ENCODE measurements at regions not wholly inside any gene's neighbourhood (a gene's known extent, or its start where the extent isn't known, plus 50 kb on each side); places are given as distances from the start of the nearest gene placed in this dataset.

DNA sequence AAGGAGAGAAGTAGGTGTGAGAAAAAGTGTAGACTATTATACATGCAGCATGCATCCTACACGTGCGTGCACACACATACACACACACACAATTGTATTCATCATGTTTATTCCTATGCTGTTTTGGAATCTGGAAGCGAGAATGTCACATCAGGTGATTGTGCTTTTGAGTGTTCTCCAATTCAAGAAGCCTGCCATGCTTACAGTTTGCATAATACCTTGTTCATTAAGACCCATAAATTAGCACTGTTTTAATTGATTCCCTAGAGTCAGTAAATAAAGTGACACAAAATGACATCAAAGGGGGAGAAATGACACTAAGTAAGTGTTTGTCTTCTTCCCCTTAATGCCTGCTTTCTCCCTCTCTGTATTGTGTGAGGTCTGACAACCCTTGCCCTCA is 336.1 kb upstream of the IGFBP7 start:
- DNase-seq = no peak

DNA sequence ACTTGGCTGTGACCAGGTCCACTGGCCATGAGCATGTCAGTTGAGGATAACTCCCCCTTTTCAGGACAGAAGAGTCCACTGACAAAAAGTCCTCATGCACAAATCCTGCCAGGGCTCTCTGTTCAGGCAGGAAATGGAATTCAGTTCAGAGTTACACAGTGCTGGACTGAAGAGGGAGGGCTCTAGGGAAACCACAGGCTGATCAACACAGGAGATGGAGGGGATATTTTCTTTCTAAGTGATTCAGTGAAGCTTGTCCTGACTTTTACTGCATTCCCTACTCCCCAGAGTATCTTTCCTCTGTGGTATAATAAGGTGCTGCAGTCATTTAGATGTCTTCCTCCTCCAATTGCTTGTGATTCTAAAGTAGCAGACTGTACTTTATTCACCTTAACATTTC is 335.5 kb upstream of the IGFBP7 start:
- DNase-seq = no peak

DNA sequence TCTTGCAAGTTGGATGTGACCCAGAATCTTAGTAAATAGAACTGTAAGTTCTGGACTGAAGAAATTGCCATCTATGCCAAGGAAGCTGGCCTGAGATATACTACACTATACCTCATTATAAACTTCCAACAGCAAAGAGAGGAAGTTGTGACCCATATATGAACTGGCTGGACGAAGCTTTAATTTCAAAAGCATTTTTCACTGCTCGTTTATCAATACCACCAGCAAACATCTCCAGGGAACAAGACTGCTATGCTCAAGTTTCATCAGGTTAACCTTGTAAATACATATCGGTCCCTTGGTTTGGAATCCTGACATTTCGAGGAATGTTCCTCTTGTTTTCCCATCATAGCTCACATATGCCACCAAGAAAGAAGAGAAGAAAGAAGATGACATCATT is 334.5 kb upstream of the IGFBP7 start:
- DNase-seq = no peak

DNA sequence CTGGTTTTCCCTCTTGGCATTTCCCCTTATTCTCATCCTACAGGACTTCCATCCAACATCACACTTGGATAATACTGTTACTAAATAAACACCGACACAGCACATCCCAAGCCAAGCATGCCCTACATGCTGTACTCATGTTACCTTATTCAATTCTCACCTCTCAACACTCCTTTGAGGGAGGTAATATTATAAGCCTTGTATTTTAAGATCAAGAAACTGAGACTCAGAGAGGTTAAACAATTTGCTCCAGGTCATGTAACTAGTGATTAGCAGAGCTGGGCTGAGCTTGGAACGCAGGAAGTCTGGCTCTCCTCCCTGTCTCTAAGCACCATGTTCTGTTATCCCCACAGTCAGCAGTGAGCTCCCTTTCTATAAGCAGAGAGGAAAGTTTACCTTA is 333.6 kb upstream of the IGFBP7 start:
- no peak for DNase-seq

DNA sequence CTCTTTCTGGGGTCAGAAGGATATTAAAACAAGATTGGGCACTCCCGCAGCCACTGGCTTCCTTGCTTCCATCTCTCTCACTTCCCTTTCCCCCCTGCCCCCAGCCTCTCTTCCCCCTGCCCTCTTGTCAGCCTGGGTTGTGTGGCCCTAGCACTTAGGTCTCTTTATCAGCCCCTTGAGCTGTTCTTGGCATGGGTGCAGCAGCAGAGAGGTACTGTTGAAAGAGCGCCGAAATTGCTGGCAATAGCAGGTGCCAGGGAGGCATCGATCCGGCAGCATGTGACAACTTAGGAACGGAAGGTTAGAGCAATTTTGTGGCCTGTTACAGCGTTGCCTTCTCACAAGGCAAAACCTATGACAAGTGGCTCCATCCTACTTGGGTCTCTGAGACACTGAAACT is 333.1 kb upstream of the IGFBP7 start:
- DNase-seq = no peak

DNA sequence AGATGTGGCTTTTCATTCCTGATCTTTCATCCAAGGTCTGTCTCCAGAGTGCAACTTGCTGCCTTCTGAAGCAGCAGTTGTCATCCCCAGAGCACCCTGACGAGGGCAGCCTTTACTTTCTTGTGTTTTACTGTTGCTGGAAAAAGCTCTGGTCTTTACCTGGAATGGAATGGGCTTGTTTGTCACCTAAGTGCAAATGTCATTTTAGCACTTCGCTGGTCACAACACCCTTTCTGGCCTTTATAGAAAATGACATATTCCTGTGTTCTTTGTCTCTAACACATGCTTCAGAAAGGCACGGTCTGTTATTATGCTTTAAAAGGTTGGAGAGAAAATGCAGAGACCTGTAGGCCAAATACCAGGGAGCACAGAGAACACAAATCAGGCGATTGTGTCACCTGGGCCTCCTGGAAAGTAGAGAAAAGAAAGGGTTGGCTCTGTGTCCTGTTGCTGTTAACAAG is 332.7 kb upstream of the IGFBP7 start:
- DNase-seq = no peak

DNA sequence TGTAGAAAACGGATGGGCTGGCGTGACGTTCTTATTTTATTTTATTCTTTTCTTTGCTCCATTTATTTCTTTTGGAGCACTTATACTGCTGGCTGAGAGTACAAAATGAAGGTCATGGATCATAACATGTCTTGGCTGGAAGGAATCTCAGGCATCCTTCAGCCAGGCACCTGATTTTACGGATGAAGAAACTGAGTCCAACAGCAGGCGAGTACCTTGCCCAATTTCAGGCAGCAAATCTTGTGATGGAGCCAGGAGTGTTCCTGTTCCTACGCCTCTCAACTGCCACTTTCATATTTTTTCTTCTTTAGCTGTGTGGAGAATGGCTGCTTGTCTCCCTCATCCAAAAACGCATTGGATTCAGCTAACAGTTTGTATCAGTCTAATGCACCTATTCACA is 332.1 kb upstream of the IGFBP7 start:
- DNase-seq = no peak

DNA sequence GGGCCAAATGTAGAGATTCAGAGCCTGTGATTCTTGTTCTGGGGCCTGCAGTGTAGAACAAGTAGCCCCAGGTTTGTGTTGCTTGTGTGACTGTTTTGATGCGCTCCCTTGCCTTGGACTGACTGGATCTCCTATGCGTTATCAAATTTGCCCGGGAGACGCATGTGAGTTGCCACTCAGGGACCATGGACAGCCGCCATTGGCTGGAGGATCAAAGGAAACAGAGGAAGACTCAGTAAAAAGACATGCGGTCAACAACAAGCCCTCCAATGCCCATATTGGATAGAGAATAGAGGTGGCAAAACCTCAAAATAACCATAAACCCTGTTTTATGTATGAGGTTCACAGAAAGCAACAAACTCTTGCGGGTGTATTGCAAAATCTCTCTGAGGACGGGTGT is 327.5 kb upstream of the IGFBP7 start:
- DNase-seq = no peak

DNA sequence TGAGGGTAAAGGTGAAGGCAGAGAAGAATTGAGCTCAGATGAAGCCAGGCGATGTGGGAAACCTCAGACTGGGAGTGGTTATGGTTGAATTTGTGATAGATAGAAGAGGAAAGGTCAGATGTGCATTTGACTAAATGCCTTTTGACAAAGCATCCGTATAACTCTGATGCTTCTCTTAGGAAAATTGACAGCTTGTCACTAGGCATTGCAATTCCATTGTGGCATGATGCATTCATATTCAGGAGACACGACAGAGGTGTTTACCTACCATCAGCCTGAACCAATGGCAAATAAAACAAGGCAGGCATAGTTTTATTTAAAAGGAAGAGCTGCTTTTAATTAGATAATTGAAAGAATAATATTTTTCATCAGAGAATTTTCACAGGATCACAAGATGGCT is 325.1 kb upstream of the IGFBP7 start:
- DNase-seq = no peak

DNA sequence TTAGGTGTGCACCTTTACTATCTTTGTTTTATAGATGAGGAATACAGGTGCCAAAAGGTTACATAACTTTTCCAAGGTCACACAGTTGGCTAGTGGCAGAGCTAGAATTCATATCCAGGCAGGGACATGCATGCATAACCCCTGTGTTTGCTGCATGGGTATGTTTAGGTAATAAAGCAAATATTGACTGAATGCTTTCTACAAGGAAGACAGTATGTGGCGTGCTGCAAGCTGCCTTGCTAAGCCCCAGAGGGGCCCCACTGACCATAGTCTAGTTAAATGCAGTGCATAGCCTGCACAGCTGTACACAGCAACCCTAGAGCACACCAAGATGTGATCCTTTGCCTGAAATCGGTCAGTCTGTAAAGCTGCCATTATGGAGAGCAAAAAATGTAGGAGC is 320.5 kb upstream of the IGFBP7 start:
- no peak for DNase-seq

DNA sequence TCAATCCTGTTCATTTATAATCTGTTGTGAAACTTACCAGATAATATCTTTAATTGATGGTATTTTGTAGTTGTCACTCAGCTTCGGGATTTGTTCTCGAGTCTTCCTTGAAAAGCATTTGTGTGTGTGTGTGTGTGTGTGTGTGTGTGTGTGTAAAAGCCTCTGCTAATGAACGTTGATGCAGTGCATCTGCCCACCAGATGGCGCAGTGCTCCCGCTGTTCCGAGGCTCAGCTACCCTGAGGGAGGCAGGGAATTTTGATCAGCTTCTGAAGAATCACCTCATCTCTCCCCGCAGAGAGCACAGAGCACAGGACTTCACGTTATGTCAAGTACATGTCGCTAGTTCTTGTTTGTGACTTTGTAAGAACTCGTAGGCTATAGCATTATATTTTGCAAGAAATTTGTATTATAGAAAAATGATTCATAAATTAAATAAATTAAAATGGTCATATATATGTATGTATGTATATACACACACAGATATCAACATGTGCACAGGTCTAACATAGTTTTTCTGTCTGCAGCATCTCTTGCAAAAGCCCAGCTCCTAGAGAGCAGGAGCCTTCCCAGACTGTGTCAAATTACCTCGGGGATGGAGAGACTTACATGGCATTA is 316.7 kb upstream of the IGFBP7 start:
- no peak for DNase-seq

DNA sequence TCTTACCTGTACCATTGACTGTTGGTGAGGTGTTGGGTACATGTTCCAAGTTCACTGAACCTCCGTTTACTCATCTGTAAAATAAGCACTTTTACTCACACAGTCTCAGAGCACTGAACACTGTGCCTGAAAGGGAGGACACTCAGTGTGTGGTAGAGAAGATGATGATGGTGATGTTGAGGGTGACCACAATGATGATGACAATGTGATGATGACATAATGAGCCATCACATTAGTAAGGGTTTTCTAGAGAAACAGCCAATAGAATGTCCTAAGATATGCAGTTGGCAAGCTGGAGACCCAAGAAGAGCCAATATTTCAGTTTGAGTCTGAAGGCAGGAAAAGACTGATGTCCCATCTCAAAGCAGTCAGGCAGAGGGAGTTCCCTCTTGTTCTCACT is 315.4 kb upstream of the IGFBP7 start:
- DNase-seq = no peak

DNA sequence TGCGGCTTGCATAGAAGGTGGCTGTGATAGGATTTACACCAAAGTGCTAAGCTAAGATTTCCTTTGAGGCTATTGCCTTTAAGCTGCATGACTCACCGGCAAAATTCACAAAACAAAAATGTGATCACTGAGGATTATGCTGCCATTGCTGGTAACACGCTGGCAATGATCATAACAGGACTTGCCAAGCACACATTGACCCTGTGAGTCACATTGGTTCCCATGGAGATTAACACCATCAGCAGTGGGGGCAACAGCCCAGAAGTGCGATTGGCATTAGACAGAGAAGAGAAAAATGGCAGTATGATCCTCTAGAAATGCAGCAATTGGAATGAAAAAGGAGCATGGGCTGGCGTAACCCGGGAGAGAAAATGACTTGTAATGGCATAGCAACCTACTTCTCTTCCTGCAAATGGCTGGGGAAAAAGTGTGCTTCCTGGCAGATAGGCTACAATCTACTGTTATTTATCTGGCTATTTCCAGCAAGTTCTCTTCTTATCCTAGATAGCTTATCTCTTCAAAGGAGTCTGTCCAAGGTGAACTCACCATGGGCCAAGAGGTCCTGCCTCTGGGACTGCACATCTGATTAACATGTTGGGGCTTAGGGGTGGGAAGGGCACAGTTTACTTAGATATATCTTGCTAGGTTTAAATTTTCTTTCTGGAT is 314.2 kb upstream of the IGFBP7 start:
- no peak for DNase-seq

DNA sequence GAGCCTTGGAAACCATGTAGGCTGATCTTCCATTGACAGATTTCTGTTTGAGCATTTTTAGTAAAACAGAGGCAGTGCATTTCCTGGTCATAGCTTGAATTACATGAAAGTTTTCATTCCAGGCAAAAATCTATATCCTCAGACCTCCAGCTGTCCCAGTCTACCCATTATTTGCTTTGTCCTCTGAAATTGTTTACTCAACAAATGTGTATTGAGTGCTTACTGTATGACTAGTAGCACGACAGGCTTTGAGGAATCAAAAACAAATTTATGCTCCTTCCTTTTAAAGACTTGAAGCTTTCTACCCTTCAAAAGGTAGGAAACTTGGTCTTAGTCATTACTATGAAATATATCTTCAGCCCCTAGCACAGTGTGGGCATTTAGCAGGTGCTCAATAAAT is 307.9 kb upstream of the IGFBP7 start:
- no peak for DNase-seq

DNA sequence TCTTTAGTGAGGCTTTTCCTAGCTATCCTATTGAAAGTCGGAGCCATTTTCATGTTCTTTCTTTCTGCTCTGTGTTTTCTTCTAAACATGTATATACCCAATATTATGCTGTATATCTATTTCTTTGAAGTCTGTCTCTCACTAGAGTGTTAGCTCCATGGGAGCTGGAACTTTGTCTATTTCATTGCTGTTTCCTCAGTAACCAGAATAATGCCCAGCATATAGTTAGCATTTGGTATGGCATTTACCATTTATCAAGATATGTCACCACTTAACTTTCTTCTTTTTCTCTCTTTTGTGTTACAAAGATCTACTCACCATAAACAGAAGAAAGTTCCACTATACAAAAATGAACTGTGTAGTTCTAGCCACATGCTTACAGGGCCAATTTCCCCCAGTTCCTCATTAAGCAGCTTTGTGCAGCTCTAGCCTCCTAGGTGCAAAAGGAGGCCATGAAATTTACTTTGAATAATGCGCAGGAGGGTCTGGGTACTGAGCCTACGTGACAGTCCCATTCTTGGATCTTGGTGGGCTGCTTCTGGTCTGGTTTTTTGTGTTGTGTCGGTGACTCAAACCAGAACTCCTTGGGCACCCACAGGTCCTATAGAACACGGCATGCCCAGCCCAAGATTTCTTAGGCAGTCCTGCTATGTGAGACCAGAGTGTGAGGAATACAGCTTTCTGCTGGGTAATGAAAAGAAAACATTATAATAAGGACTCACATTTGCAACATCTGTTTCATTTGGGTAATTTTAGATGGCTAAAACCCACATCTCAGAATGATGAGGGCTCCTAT is 302.3 kb upstream of the IGFBP7 start:
- DNase-seq = no peak

DNA sequence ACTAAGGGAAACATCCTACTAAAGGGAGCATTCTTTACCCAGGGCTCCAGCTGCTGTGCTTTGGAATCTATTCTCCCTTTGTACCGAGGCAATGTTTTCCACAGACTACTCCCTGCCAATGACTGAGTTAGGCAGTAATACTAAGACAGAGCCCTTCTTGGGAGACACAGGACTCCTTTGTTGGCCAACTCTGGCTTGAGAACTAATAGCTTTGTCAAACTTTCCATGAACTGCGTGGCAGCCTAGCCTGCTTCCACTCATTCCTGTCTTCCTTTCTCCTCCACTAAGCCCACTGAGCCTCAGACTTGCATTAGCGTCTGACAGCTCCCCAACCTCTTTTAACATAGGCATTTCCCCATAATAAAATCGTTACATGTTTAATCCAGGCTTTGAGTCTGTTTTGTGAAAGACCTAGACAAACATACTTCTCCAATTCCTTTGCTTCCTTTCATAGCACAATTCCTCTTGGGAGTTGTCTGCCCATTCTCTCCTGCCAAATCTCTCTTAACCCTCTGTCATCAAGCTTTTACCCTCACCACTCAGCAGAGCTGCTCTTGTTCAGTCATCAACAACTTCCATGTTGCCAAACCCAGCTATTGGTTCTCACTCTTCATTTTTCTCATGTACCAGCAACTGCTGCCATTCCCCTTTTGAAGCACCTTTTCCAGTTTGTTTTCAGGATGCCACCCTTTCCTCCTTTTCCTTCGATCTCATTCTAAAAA is 300.3 kb upstream of the IGFBP7 start:
- DNase-seq = no peak

DNA sequence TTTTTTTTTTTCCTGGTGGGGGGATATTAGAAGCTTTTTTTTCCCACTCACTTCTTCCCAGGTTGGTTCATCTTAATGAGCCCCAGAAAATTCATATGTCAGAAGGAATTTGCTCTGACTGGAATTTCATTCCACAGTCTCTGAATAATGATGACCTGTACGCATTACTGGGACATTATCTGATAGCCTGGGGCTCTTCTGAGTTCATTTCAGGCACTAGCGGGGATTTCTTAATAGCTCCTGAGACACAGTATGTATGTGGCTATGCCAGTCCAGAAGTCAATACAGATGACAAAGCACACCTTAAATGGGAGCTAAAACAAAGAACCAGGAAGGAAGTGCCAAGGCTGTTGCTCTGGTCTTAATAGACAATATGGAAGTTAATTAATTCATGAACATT is 295.2 kb upstream of the IGFBP7 start:
- no peak for DNase-seq

DNA sequence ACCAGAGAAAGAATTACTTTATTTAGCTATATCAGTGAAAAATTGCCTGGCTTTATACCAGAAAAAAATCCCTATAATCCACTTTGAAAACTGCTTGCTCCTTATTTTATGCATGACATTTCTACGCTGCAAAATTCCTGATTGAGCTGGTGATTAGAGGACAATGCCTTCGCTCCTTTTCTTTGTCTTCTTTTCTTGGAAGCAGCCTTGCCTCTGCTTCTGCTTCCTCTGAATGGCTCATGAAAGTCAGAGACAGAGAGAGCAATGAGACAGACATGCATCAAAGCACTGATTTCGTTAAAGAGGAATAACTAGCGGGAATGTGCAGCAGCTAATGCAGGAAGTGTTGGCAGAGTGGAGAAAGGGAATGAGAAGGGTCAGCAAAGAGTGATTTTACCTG is 294.3 kb upstream of the IGFBP7 start:
- no peak for DNase-seq

DNA sequence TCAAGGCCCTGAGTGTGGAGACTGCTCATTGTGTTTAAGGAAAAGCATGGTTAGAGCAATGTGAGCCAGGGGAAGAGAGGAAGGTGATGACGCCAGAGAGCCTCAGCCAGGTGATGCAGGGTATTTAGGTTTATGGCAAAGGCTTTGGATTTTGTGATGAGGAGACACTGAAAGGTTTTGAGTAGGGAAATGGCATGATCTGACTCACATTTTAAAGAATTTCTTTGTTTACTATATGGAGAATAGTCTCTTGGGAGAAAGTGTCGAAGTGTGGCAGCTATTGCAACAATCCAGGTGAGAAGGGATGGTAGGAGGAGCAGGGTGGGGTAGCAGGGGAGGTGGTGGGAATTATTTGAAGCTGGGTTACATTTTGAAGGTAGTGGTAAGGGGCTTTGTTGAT is 293.4 kb upstream of the IGFBP7 start:
- DNase-seq = no peak

DNA sequence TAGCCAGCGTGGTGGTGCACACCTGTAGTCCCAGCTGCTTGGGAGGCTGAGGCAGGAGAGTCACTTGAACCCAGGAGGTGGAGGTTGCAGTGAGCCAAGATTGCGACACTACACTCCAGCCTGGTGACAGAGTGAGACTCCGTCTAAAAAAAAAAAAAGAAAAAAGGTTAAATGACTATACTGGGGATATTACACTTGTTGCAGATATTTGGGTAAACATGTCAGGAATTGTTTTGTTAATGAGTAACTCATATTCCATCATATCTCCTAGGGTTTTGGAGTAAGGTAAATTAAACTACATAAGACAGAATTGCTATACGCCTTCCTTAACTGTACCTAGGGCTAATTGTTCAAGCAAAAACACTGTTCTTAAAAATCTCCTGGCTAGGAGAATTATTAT is 291.4 kb upstream of the IGFBP7 start:
- DNase-seq = no peak

DNA sequence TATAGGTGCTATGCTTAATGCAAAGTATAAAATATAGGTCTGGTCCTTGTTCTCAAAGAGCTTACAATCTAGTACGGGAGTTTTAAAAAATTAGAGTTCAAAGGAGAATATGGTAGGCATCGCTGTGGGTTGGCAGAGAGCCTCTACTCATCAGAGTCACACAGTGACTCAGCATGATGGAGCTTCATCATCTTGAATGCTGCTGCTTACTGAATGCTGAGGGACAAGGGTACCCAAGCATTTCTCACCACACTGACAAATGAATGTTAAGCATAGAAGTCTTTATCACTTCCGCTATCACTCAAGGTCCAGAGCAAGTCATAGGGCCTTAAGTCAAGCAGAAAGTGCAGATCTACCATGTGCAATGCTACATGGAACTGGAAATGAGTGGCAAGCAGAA is 268.6 kb upstream of the IGFBP7 start:
- no peak for DNase-seq

DNA sequence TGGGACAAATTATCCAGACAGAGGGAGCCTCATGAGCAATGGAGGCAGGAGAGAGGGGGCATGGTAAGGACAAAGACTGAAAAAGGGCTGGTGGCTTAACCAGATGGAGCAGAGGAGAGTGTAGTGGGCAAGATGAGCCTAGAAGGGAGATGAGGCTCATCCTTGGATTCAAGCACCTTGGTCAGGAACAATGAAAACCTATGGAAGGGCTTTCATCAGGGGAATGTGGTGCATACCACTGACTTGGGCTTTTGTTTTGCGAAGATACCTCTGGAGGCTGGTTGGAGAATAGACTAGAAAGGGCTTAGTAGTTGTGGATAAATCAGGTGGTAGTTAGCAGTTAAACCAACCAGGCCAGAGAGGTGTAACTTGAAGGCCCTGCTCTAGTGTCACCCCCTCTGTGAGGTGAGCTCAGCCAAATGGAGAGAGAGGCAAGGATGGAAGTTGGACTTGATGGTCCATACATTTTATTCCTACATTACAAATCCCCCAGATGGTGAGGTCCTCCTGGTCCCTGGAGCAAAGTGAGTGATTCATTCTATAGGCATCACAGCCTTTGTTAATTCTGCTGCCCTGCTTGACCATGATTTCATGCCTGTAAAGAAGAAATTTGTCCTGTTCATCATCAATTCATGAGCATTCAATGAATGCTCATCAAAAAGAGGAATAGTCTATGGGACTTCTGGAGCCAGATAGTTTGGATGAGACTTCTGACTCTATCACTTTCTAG is 264.8 kb upstream of the IGFBP7 start:
- no peak for DNase-seq

DNA sequence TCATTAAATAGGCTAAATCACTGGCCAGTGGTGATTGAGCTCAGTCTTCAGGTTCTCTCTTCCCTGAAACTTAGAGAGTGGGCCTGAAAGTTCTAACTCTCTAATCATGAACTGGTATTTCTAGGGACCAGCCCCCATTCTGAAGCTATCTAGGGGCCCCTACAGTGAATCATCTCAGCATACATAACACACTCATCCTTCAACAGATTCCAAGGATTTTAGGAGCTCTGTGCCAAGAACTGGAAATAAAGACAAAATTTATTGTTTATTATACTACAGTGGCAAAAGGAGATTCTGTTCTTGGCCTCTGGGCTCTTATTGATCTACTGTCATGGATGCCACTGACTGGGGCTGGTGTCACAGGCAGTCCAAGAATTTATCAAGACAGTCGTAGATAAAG is 263.8 kb upstream of the IGFBP7 start:
- no peak for DNase-seq
